ENCODE measurements at regions not wholly inside any gene's neighbourhood (a gene's known extent, or its start where the extent isn't known, plus 50 kb on each side); places are given as distances from the start of the nearest gene placed in this dataset.

GRCh38 chr13:44843403-44843802 is 145.9 kb downstream of the NUFIP1 start:
- no TSS peak for BruUV-seq (replicated peaks)
- Histone ChIP-seq H3K36me3 (ENCODE audit: control insufficient read depth in 1 of 2, insufficient read depth in 2 of 2, low read length in 2 of 2) (no peaks in the 10 kb centered on the region), H3K4me3 (replicated peaks in 1 of 2; ENCODE audit: low read depth in 1 of 2, low read length in 2 of 2) (no peak overlapping the region), H4K20me1 (ENCODE audit: insufficient read depth) (no peaks in the 10 kb centered on the region), H3K9me2 (ENCODE audit: insufficient read depth) (no peaks in the 10 kb centered on the region), H3K27me3 (ENCODE audit: insufficient read depth, low read length) (no peaks in the 10 kb centered on the region), H3K4me1 (ENCODE audit: control insufficient read depth in 1 of 2, insufficient read depth in 2 of 2, low read length in 2 of 2) (peaks cover 0 to 10% of the 10 kb centered on the region in 2 experiments; a peak in 1 of 4 replicates), H3K9me3 (ENCODE audit: control insufficient read depth in 1 of 2, insufficient read depth in 1 of 2, low read depth in 1 of 2, low read length in 2 of 2) (no peaks in the 10 kb centered on the region), H2AFZ (ENCODE audit: low read depth, low read length, poor library complexity, severe bottlenecking) (no peak overlapping the region), H3K9ac (ENCODE audit: low read length) (no peak overlapping the region), H3K4me2 (ENCODE audit: low read length) (no peak overlapping the region), H3K27ac (ENCODE audit: low read depth, low read length) (no peak overlapping the region), H3K79me2 (ENCODE audit: insufficient read depth, low read length) (no peaks in the 10 kb centered on the region)
- DNase-seq (ENCODE audit: low read depth, low spot score) (no peak), ATAC-seq (no peak)
- CTCF ChIA-PET, result no interaction called here
- RAD21 ChIA-PET (ENCODE audit: low non-redundant PET in 1 of 2, low total read pairs in 2 of 2, uncharacterized antibody in 2 of 2, unreplicated experiment in 2 of 2), result no interaction called here
- no peak for TF ChIP-seq CEBPB (IDR thresholded peaks at IDR 0.05; ENCODE audit: low read depth)
- TF ChIP-seq FOSL1 (IDR thresholded peaks at IDR 0.05; ENCODE audit: low read depth), result no peak
- intact Hi-C loops (cut with micrococcal nuclease), result no loop called here
- POLR2A ChIA-PET, result no interaction called here

DNA sequence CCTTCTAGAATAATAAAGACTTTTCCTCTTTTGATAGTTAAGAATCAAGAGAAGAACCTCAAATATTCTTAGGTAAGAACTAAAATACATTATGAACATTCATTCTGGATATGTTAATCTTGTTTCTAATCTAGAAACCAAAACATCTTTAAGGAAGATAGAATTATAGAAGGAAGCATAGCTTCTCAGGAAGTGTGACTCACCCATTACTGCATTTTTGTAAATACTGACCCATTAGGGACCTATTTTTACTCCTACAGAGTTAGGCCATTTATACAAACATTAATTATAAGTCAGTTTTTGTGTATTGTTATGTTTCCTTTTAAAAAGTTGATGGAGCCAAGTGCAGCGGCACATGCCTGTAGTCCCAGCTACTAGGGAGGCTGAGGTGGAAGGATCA is 147.1 kb downstream of the NUFIP1 start:
- H3K27ac ChIP-seq (ENCODE audit: low read depth, low read length), result no peak overlapping the region
- no peaks in the 10 kb centered on the region for H3K36me3 ChIP-seq (ENCODE audit: control insufficient read depth in 1 of 2, insufficient read depth in 2 of 2, low read length in 2 of 2)
- H2AFZ ChIP-seq (ENCODE audit: low read depth, low read length, poor library complexity, severe bottlenecking), result no peak overlapping the region
- POLR2A ChIA-PET, result interaction anchor here (1.2 kb wide), 1 partner anchor 25 kb away, joined by 3 read pairs; no protein-coding TSS in a partner anchor
- no peaks in the 10 kb centered on the region for H3K79me2 ChIP-seq (ENCODE audit: insufficient read depth, low read length)
- no TSS peak for BruUV-seq (replicated peaks)
- DNase-seq (ENCODE audit: low read depth, low spot score), result no peak
- peak overlapping the region; percentile 18; the same call in 1 of the 2 replicates for H3K4me2 ChIP-seq (ENCODE audit: low read length)
- H3K27me3 ChIP-seq (ENCODE audit: insufficient read depth, low read length), result no peaks in the 10 kb centered on the region
- CTCF ChIA-PET, result no interaction called here
- H3K9me2 ChIP-seq (ENCODE audit: insufficient read depth), result no peaks in the 10 kb centered on the region
- H3K9me3 ChIP-seq (ENCODE audit: control insufficient read depth in 1 of 2, insufficient read depth in 1 of 2, low read depth in 1 of 2, low read length in 2 of 2), result no peaks in the 10 kb centered on the region
- TF ChIP-seq FOSL1 (IDR thresholded peaks at IDR 0.05; ENCODE audit: low read depth), result peak; percentile 8; the same call in 1 of the 2 replicates
- TF ChIP-seq ZFX (IDR thresholded peaks at IDR 0.05), result no peak
- TF ChIP-seq CTCF (IDR thresholded peaks at IDR 0.05 in 2 of 3, conservative IDR thresholded peaks at IDR 0.05 in 1 of 3; ENCODE audit: borderline replicate concordance in 1 of 3, insufficient read depth in 1 of 3, low read depth in 2 of 3, low read length in 2 of 3), result no peak
- no peaks in the 10 kb centered on the region for H4K20me1 ChIP-seq (ENCODE audit: insufficient read depth)
- no peak overlapping the region for H3K9ac ChIP-seq (ENCODE audit: low read length)
- peaks cover 0 to 10% of the 10 kb centered on the region in 2 experiments; a peak in 1 of 4 replicates for H3K4me1 ChIP-seq (ENCODE audit: control insufficient read depth in 1 of 2, insufficient read depth in 2 of 2, low read length in 2 of 2)
- no peak for ATAC-seq
- RAD21 ChIA-PET (ENCODE audit: low non-redundant PET in 1 of 2, low total read pairs in 2 of 2, uncharacterized antibody in 2 of 2, unreplicated experiment in 2 of 2), result no interaction called here
- intact Hi-C loops (cut with micrococcal nuclease), result no loop called here
- H3K4me3 ChIP-seq (replicated peaks in 1 of 2; ENCODE audit: low read depth in 1 of 2, low read length in 2 of 2), result no peak overlapping the region

All from HCT116 (cell line).